ENCODE measurements at regions not wholly inside any gene's neighbourhood (a gene's known extent, or its start where the extent isn't known, plus 50 kb on each side); places are given as distances from the start of the nearest gene placed in this dataset.
"Not testable (repeated sequence)": the region's sequence is repeated elsewhere in the genome, so short reads cannot be mapped to it uniquely, and the experiment has no call there.

- no peak for DNase-seq
These were observed 295.8 kb downstream of the LTN1 start for GRCh38 chr21:28696844-28697410.

GRCh38 chr21:28693476-28693875, 299.2 kb downstream of the LTN1 start:
- no peak for DNase-seq

- DNase-seq, result no peak
These were observed 302.5 kb downstream of the LTN1 start for GRCh38 chr21:28690196-28690595.

- no peak for DNase-seq
These were observed 304.3 kb downstream of the LTN1 start for GRCh38 chr21:28688381-28688780.

- DNase-seq, result no peak
These were observed 305.1 kb downstream of the LTN1 start for GRCh38 chr21:28687586-28687985.

GRCh38 chr21:28683982-28684752, 308.5 kb downstream of the LTN1 start:
- DNase-seq, result no peak

- DNase-seq, result not testable (repeated sequence)
These were observed 309.8 kb downstream of the LTN1 start for GRCh38 chr21:28682884-28683283.

GRCh38 chr21:28677096-28677495, 315.6 kb downstream of the LTN1 start:
- DNase-seq, result not testable (repeated sequence)

GRCh38 chr21:28675331-28676041, 317.2 kb downstream of the LTN1 start:
- DNase-seq, result no peak

GRCh38 chr21:28674763-28675162, 317.9 kb downstream of the LTN1 start:
- DNase-seq, result no peak

GRCh38 chr21:28671549-28672195, 321.0 kb downstream of the LTN1 start:
- no peak for DNase-seq

GRCh38 chr21:28669971-28670653, 322.6 kb downstream of the LTN1 start:
- no peak for DNase-seq

GRCh38 chr21:28669321-28669720, 323.4 kb downstream of the LTN1 start:
- DNase-seq, result no peak

GRCh38 chr21:28663754-28664153, 328.9 kb downstream of the LTN1 start:
- no peak for DNase-seq

GRCh38 chr21:28663111-28663693, 329.5 kb downstream of the LTN1 start:
- DNase-seq, result no peak

- no peak for DNase-seq
These were observed 335.1 kb downstream of the LTN1 start for GRCh38 chr21:28657566-28657965.

- no peak for DNase-seq
These were observed 337.2 kb downstream of the LTN1 start for GRCh38 chr21:28655471-28655870.

- no peak for DNase-seq
These were observed 338.3 kb downstream of the LTN1 start for GRCh38 chr21:28654406-28654805.

GRCh38 chr21:28644762-28645161, 347.9 kb downstream of the LTN1 start:
- DNase-seq, result no peak

GRCh38 chr21:28642891-28643290, 349.8 kb downstream of the LTN1 start:
- no peak for DNase-seq

GRCh38 chr21:28641731-28642130, 350.9 kb downstream of the LTN1 start:
- no peak for DNase-seq

GRCh38 chr21:28640326-28640725, 352.4 kb downstream of the LTN1 start:
- no peak for DNase-seq

GRCh38 chr21:28639737-28640136, 352.9 kb downstream of the LTN1 start:
- no peak for DNase-seq
